Ovary (tissue), 3 donors: ENCODE measurements at regions not wholly inside any gene's neighbourhood (a gene's known extent, or its start where the extent isn't known, plus 50 kb on each side); places are given as distances from the start of the nearest gene placed in this dataset.

Experiments used
- CTCF ChIP-seq, 3 donors: fragments of 450-650 bp in 2 of 3; fragments of 200-600 bp in 1 of 3; IDR thresholded peaks; one replicate each; pipeline versions ENCODE4 v1.5.1 to v1.8.0; 2016 to 2022; ENCODE audit warnings: antibody characterized with exemption in 3 of 3, mild to moderate bottlenecking in 1 of 3
- EP300 ChIP-seq: sonication (generic); formaldehyde crosslinking; IDR thresholded peaks from one replicate; pipeline ENCODE4 v1.6.1; 2017; ENCODE audit warnings: antibody characterized with exemption
- POLR2A ChIP-seq: fragments of 450-650 bp; IDR thresholded peaks from one replicate; pipeline ENCODE4 v1.6.1; 2017; ENCODE audit warnings: antibody characterized with exemption, mild to moderate bottlenecking, moderate library complexity
- donor health status: DM: no; HTN: no; CAD: no.

- TF ChIP-seq CTCF (IDR thresholded peaks at IDR 0.05) = no peak
- no peak for TF ChIP-seq POLR2A
- TF ChIP-seq EP300 = no peak
Measured at GRCh38 chr16:63416712-63417111, 1380.5 kb upstream of the CDH8 start.
